ENCODE measurements at regions not wholly inside any gene's neighbourhood (a gene's known extent, or its start where the extent isn't known, plus 50 kb on each side); places are given as distances from the start of the nearest gene placed in this dataset.

DNA sequence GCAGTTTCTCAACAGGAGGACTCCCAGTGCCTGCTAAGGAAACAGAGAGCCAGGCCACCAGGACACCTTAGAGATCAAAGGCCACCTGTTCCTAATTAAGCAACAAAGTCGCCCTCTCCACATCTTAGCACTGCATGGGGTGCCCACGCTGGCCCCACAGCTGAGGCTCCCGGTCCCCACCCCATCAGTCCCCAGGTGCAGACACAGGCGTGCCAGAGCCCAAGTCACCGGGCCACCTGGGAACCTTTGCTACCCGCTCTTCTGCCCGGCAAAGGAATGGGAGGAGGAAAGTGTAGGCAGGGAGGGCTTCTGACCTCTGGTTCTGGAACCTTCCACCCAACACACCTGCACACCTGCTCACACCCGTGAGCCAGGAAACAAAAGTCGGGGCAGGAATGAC is 85.5 kb upstream of the PRR5 start:
- TF ChIP-seq CTCF (IDR thresholded peaks at IDR 0.05): no peak
- TF ChIP-seq POLR2A (IDR thresholded peaks at IDR 0.05): no peak
- TF ChIP-seq EP300 (IDR thresholded peaks at IDR 0.05): no peak

All from tibial nerve (tissue), 4 donors.